Anterior cingulate cortex (tissue), 58 donors: ENCODE measurements at regions not wholly inside any gene's neighbourhood (a gene's known extent, or its start where the extent isn't known, plus 50 kb on each side); places are given as distances from the start of the nearest gene placed in this dataset.
"Not testable (repeated sequence)": the region's sequence is repeated elsewhere in the genome, so short reads cannot be mapped to it uniquely, and the experiment has no call there.

ENCODE experiments used
- DNase-seq, 58 donors: peaks; one replicate each; lab custom pipeline; 2025; lab: John Stamatoyannopoulos, UW

- DNase-seq = not testable (repeated sequence)
Measured at GRCh38 chr17:18546514-18547398, 70.2 kb downstream of the LGALS9C start.

GRCh38 chr17:18557086-18557485 lies 80.5 kb downstream of the LGALS9C start:
- DNase-seq = not testable (repeated sequence)

GRCh38 chr17:18563381-18564098 lies 80.7 kb downstream of the TBC1D28 start:
- not testable (repeated sequence) for DNase-seq

GRCh38 chr17:18564099-18564448 lies 80.1 kb downstream of the TBC1D28 start:
- peak in 2 of 58 donors; percentile 4 to 11 for DNase-seq

GRCh38 chr17:18568108-18568995 lies 75.8 kb downstream of the TBC1D28 start:
- DNase-seq = not testable (repeated sequence)

GRCh38 chr17:18569489-18569913 lies 74.7 kb downstream of the TBC1D28 start:
- DNase-seq = not testable (repeated sequence)

- not testable (repeated sequence) for DNase-seq
Measured at GRCh38 chr17:18572536-18572935, 71.7 kb downstream of the TBC1D28 start.

GRCh38 chr17:18574137-18574536 lies 70.1 kb downstream of the TBC1D28 start:
- DNase-seq = not testable (repeated sequence)
